Endodermal cell (in vitro differentiated cells): ENCODE measurements at regions not wholly inside any gene's neighbourhood (a gene's known extent, or its start where the extent isn't known, plus 50 kb on each side); places are given as distances from the start of the nearest gene placed in this dataset.
A peak's percentile ranks its signal among the peaks of the same experiment; 100 is the strongest.
"Not testable (repeated sequence)": the region's sequence is repeated elsewhere in the genome, so short reads cannot be mapped to it uniquely, and the experiment has no call there.

Experiments used
- DNase-seq: peaks from one replicate; pipeline ENCODE4 v3.0.0-alpha.2; 2017
- H3K27ac ChIP-seq: 2 replicates; pipeline ENCODE4 v1.5.1; 2013; ENCODE audit warnings: mild to moderate bottlenecking, low read depth, low read length, moderate library complexity
- H3K27me3 ChIP-seq: 2 replicates; pipeline ENCODE4 v1.6.1; 2013; ENCODE audit warnings: mild to moderate bottlenecking, low read length, moderate library complexity; ENCODE audit not compliant: insufficient read depth, control insufficient read depth, poor library complexity, severe bottlenecking
- H3K36me3 ChIP-seq: 2 replicates; pipeline ENCODE4 v1.7.0; 2013; ENCODE audit warnings: mild to moderate bottlenecking, low read length, moderate library complexity; ENCODE audit not compliant: control insufficient read depth, insufficient read depth
- H3K4me1 ChIP-seq: one replicate; pipeline ENCODE4 v1.7.0; 2013; ENCODE audit warnings: low read length; ENCODE audit not compliant: control insufficient read depth, insufficient read depth
- H3K4me3 ChIP-seq: 2 replicates; pipeline ENCODE4 v1.5.1; 2013; ENCODE audit warnings: mild to moderate bottlenecking, low read length, moderate library complexity
- H3K9ac ChIP-seq: 2 replicates; pipeline ENCODE4 v1.6.1; 2013; ENCODE audit warnings: mild to moderate bottlenecking, low read length, moderate library complexity; ENCODE audit not compliant: poor library complexity, severe bottlenecking; ENCODE audit errors: extremely low read depth
- H3K9me3 ChIP-seq: 2 replicates; pipeline ENCODE4 v1.6.1; 2013; ENCODE audit warnings: mild to moderate bottlenecking, low read length, moderate library complexity; ENCODE audit not compliant: control insufficient read depth
- H3K27ac Mint-ChIP-seq: 2 replicates; pipeline ENCODE4 v1.8.0; 2020; ENCODE audit warnings: mixed read lengths
- H3K27me3 Mint-ChIP-seq: 2 replicates; pipeline ENCODE4 v1.8.0; 2021; ENCODE audit warnings: mild to moderate bottlenecking, mixed read lengths; ENCODE audit not compliant: insufficient read depth
- H3K36me3 Mint-ChIP-seq: 2 replicates; pipeline ENCODE4 v1.8.0; 2020; ENCODE audit warnings: low read depth, mixed read lengths
- H3K4me1 Mint-ChIP-seq: 2 replicates; pipeline ENCODE4 v1.8.0; 2020; ENCODE audit warnings: mixed read lengths
- H3K4me3 Mint-ChIP-seq: 2 replicates; pipeline ENCODE4 v1.8.0; 2020; ENCODE audit warnings: mild to moderate bottlenecking, moderate library complexity, mixed read lengths
- H3K9me3 Mint-ChIP-seq: 2 replicates; pipeline ENCODE4 v1.8.0; 2020; ENCODE audit warnings: mild to moderate bottlenecking, mixed read lengths
- CTCF ChIP-seq: fragments of 200-600 bp; sonication (generic); conservative IDR thresholded peaks from 2 replicates; pipeline ENCODE4 v1.5.0; 2021; ENCODE audit warnings: antibody characterized with exemption, mild to moderate bottlenecking
- WGBS, 2 experiments: methylation state at CpG; one replicate each; pipeline versions ENCODE4 v1.1.5 to v1.1.7; 2013; ENCODE audit warnings: missing lambda C conversion rate in 2 of 2, mixed read lengths in 1 of 2; ENCODE audit not compliant: insufficient coverage in 1 of 2, insufficient read length in 1 of 2; 5-methylcytosine and 5-hydroxymethylcytosine counted together

- peaks cover 2% of the 10 kb centered on the region for H3K36me3 Mint-ChIP-seq
- peaks cover 8% of the 10 kb centered on the region for H3K27me3 ChIP-seq
- H3K9me3 Mint-ChIP-seq: peaks cover 17% of the 10 kb centered on the region
- no peaks in the 10 kb centered on the region for H3K36me3 ChIP-seq
- no peak for TF ChIP-seq CTCF
- no peak overlapping the region for H3K9ac ChIP-seq
- no peak overlapping the region for H3K27ac ChIP-seq
- WGBS, 2 experiments: 94 to 100% methylated on average over 2 to 7 of the region's 7 CpGs
- H3K9me3 ChIP-seq: peaks cover 22% of the 10 kb centered on the region
- no peak overlapping the region for H3K4me3 Mint-ChIP-seq
- no peaks in the 10 kb centered on the region for H3K4me1 ChIP-seq
- peaks cover 45% of the 10 kb centered on the region for H3K27me3 Mint-ChIP-seq
- H3K27ac Mint-ChIP-seq: no peak overlapping the region
- H3K4me1 Mint-ChIP-seq: peaks cover 14% of the 10 kb centered on the region
- DNase-seq: no peak
- no peak overlapping the region for H3K4me3 ChIP-seq
Observed at GRCh38 chr2:128667391-128667790, 348.7 kb upstream of the HS6ST1 start.

GRCh38 chr2:128668946-128669345, 350.3 kb upstream of the HS6ST1 start:
- Mint-ChIP-seq H3K4me1 (peaks cover 14% of the 10 kb centered on the region), H3K27ac (no peak overlapping the region), H3K4me3 (no peak overlapping the region), H3K9me3 (peaks cover 25% of the 10 kb centered on the region), H3K36me3 (peaks cover 2% of the 10 kb centered on the region), H3K27me3 (peaks cover 36% of the 10 kb centered on the region)
- Histone ChIP-seq H3K27ac (no peak overlapping the region), H3K27me3 (peaks cover 8% of the 10 kb centered on the region), H3K9ac (no peak overlapping the region), H3K9me3 (peaks cover 26% of the 10 kb centered on the region), H3K4me1 (no peaks in the 10 kb centered on the region), H3K4me3 (no peak overlapping the region), H3K36me3 (no peaks in the 10 kb centered on the region)
- 80 to 88% methylated on average over 1 to 2 of the region's 2 CpGs for WGBS, 2 experiments
- DNase-seq: peak; percentile 53
- no peak for TF ChIP-seq CTCF

GRCh38 chr2:128670066-128670465, 351.4 kb upstream of the HS6ST1 start:
- WGBS, 2 experiments: 95% methylated on average over 1 of the region's 1 CpG; no CpG with 5 or more reads in 1 of the 2 experiments
- no peak overlapping the region for H3K9ac ChIP-seq

GRCh38 chr2:128671981-128672757, 353.5 kb upstream of the HS6ST1 start:
- WGBS, 2 experiments: 96% methylated on average over 5 to 36 of the region's 36 CpGs
- H3K27ac ChIP-seq, H3K4me3 Mint-ChIP-seq: not testable (repeated sequence)

More at GRCh38 chr2:128670066-128670465, 351.4 kb upstream of the HS6ST1 start:
- Histone ChIP-seq H3K4me3 (peak overlapping the region; percentile 8), H3K36me3 (no peaks in the 10 kb centered on the region), H3K4me1 (no peaks in the 10 kb centered on the region), H3K9me3 (peaks cover 26% of the 10 kb centered on the region), H3K27me3 (peaks cover 8% of the 10 kb centered on the region), H3K27ac (no peak overlapping the region)
- no peak overlapping the region for H3K4me3 Mint-ChIP-seq
- peaks cover 33% of the 10 kb centered on the region for H3K27me3 Mint-ChIP-seq
- peaks cover 8% of the 10 kb centered on the region for H3K4me1 Mint-ChIP-seq
- TF ChIP-seq CTCF: no peak
- peaks cover 2% of the 10 kb centered on the region for H3K36me3 Mint-ChIP-seq
- no peak overlapping the region for H3K27ac Mint-ChIP-seq
- H3K9me3 Mint-ChIP-seq: peaks cover 25% of the 10 kb centered on the region
- DNase-seq: no peak

GRCh38 chr2:128679680-128680079, 361.0 kb upstream of the HS6ST1 start:
- H3K4me3 ChIP-seq, H3K36me3 Mint-ChIP-seq, H3K4me1 ChIP-seq, H3K4me3 Mint-ChIP-seq, H3K4me1 Mint-ChIP-seq, H3K9ac ChIP-seq, H3K27me3 Mint-ChIP-seq, H3K9me3 Mint-ChIP-seq, H3K27me3 ChIP-seq, H3K27ac ChIP-seq, H3K27ac Mint-ChIP-seq, H3K9me3 ChIP-seq, H3K36me3 ChIP-seq: not testable (repeated sequence)
- 86 to 94% methylated on average over 4 to 12 of the region's 12 CpGs for WGBS, 2 experiments
- DNase-seq: peak; percentile 17

More at GRCh38 chr2:128671981-128672757, 353.5 kb upstream of the HS6ST1 start:
- H3K4me1 Mint-ChIP-seq, DNase-seq, H3K36me3 Mint-ChIP-seq, H3K27me3 ChIP-seq, H3K4me3 ChIP-seq, H3K36me3 ChIP-seq, H3K4me1 ChIP-seq, H3K27ac Mint-ChIP-seq, H3K9ac ChIP-seq: not testable (repeated sequence)
- peaks cover 26% of the 10 kb centered on the region for H3K9me3 ChIP-seq
- H3K27me3 Mint-ChIP-seq: peaks cover 19% of the 10 kb centered on the region
- peaks cover 25% of the 10 kb centered on the region for H3K9me3 Mint-ChIP-seq
